GM18867 (cell line): ENCODE measurements at regions not wholly inside any gene's neighbourhood (a gene's known extent, or its start where the extent isn't known, plus 50 kb on each side); places are given as distances from the start of the nearest gene placed in this dataset.
"Not testable (repeated sequence)": the region's sequence is repeated elsewhere in the genome, so short reads cannot be mapped to it uniquely, and the experiment has no call there.

ENCODE experiments used
- ATAC-seq: cut with Tn5 transposase; IDR thresholded peaks from one replicate; pipeline ENCODE4 v1.9.1; 2021; ENCODE audit warnings: mild to moderate bottlenecking, moderate library complexity; ENCODE audit not compliant: unreplicated experiment

DNA sequence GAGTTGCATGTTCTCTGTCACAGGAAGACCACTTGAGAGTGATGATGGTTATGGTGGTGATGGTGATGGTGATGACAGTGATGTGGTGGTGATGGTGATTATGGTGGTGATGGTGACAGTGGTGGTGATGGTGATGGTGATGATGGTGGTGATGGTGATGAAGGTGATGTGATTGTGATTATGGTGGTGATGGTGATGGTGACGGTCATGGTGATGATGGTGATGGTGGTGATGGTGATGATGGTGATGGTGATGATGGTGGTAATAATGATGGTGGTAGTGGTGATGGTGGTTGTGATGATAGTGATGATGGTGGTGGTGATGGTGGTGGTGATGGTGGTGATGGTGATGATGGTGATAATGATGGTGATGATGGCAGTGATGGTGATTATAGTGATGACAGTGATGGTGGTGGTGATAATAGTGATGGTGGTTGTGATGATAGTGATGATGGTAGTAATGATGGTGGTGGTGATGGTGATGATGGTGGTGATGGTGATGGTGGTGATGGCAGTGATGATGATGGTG is 93.7 kb downstream of the ASB1 start:
- ATAC-seq: no peak

DNA sequence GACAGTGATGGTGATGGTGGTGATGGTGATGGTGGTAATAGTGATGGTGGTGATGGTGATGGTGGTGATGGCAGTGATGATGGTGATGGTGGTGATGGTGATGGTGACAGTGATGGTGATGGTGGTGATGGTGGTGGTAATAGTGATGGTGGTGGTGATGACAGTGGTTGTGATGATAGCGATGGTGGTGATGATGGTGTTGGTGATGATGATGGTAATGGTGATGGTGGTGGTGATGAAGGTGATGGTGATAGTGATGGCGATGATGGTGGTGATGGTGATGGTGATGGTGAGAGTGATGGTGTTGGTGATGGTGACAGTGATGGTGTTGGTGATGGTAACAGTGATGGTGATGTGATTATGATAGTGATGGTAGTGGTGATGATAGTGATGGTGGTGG is 94.3 kb downstream of the ASB1 start:
- ATAC-seq: no peak

DNA sequence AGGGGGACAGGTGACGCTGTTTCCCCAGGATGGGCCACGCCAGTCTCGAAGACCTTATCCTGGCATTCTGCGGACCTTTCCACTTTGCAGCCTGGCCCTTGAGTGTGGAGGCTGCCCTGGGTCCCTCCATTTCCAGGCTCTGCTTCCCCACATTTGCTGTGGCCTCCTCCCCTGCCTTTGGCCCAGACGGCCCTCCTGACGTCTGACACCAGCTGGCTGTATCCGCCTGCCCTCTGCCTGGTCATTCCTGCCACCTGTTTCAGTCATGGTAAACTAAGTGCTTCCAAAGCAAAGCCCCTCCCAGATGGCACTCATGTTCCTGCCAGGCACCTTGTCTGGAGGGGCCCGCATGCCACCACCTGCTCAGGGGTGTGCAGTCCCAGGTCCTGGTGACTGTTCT is 95.1 kb downstream of the ASB1 start:
- no peak for ATAC-seq

DNA sequence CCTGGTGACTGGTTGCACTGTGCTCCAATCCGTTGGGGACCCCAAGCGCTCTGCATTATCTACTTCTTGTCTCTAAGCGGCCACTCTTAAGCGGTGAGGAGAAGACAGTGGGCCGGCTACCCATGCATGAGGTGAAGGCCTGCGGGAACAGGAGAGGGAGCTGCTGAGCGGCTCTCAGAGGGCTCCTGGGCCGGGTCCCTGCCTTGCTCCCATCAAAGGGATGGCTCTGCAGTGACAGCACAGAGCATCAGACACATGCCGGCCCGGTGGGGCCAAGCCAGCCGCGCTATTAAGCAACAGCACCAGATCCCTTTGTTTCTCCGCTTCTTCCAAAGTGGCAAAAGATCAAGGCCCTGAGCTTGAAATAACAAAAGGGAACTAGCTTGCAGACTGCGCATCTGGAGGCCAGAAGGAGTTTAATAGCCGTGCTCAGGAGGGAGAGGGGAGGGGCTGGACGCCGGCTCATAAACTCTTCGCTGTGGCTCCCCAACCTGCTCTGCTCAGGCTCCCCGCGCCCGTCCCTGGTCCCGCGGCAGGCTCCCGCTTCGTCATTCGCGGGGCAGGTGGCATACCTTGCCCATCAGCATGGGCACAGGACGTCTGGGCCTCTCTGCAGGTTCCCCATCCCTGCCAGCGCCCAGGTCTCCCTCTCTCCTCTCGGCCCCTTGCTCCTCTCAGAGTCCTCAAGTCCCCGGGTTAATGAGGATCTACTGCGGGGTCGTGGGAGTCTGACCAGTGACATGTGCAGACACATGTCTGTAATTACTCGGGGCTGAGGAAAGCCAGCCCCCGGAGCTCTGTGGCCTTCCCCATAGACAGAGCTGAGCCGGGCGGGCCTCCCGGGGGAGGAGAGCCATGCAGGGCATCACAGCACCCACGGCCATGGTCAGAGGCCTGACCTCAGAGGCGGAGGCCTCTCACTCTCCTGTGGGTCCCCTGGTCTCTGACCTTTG is 96.7 kb downstream of the ASB1 start:
- ATAC-seq: no peak

DNA sequence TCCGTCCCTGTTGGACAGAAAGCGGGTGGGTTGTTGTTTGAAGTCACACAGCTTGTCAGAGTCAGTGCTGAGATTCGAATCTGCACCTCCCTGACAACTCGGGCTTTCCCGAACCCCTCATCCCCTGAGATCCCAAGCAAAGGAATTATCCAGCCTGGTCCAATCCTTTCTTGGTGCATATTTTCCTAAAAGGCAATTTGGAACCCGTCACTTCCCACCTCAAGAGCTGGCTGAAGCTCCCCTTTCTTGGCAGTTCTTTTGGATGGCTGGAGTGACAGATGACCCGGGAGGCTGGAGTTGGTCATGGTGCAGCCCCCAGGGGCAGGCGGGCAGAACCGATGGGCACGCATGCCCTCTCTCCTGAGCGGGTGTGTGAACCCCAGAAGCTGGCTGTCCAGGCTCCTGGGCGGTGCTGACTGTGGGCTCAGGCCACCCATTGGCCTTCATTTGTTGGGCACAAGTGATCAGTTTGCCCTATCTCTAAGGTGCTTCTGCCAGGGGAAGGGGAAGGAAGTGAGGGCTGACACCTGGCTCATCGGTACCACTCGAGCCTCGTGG is 97.8 kb downstream of the ASB1 start:
- ATAC-seq: no peak

DNA sequence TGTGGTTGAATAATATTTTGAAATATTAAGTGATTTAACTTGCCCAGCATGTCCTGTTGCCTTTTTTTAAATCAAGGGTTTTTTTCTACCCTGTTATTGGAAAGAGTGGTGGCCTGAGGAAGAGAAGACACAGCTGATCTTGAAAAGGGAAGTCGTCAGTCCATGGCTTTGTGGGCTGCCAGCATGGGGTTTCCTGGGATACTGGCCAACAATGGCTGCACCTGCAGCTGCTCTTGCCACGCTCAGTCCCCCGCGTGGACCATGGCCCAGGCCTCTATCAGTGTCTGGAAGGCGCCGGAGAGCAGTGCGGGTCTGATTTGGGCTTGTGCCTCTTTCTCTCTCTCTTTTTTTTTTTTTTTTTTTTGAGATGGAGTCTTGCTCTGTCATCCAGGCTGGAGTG is 99.3 kb downstream of the ASB1 start:
- ATAC-seq: no peak

DNA sequence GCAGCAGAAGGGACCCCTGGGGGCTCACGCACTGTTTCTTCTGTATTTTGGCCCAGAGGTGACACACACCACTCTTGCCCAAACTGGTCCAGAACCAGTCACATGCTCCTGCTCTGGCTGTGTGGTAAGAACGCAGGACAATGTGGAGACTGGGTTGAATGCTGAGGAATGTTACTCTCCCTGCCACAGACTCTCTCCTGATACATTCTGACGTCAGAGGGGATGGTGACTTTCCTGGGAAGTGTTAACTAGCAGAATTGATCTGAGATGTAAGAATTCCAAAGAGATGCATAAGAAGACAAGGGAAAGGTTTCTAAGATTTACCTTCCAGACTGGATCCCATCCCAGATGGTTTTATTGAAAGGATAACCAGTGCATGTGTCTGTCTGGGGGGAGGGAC is 100.8 kb downstream of the ASB1 start:
- ATAC-seq: no peak

DNA sequence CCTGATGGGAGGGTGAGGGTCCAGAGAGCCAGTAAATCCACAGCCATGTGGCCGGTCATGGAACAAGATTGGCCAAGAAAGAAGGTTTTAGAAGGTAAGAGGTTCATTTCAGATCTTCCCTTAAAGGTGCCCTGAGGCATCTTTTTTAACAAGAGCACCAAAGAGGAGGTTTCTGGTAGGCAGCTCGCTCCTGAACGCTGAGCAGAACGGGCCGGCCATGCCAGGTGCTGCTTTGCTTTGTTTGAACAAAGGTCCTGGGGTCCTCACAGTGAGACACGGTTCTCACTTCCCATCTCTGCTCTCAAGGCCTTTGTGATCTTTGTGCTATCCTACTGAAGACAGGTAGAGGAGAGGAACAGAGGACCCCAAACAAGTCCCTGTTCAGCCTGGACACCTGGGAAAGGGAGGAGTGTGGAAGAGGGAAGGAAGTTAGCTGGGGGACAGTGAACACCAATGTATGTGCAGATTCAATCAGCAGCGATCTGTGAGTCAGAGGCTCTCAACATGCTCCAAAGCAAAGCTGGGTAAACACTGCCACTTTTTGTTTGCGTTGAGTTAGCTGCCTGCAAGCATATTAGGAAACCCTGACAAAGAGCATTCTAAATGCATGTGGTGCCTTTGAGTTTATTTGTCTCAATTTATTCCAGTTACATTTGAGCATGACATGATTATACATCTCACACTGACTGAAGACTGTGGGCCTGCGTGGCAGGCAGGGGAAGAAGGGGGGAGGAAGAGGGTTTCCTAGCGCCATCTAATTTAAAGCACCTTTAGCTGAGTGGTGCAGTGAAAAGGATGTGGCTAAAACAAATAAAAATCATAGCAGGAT is 102.4 kb downstream of the ASB1 start:
- no peak for ATAC-seq

DNA sequence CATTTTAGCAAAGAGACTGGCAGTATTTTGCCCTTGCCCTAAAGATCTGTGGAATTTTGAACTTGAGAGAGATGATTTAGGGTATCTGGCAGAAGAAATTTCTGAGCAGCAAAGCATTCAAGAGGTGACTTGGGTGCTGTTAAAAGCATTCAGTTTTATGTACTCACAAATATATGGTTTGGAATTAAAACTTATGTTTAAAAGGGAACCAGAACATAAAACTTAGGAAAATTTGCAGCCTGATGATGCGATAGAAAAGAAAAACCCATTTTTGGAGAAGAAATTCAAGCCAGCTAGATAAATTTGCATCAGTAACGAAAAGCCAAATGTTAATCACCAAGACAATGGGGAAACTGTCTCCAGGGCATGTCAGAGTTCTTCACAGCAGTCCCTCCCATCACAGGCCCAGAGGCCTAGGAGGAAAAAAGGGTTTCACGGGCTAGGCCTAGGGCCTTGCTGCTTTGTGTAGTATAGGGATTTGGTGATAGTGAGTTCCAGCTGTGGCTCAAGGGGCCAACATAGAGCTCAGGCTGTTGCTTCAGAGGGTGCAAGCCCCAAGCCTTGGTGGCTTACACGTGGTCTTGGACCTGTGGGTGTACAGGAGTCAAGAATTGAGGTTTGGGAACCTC is 104.4 kb downstream of the ASB1 start:
- ATAC-seq: not testable (repeated sequence)

DNA sequence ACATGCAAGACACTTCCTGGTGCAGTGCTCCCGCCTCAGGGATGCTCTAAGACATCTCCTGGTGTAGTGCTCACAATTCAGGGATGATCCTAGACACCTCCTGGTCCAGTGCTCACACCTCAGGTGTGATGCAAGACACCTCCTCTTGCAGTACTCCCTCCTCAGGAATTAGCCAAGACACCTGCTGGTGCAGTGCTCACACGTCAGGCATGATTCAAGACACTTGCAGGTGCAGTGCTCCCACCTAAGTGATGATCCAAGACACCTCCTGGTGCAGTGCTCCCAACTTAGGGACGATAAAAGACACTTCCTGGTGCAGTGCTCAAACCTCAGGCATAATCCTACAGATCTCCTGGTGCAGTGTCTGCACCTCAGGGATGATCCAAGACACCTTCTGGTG is 117.0 kb downstream of the ASB1 start:
- ATAC-seq: not testable (repeated sequence)

DNA sequence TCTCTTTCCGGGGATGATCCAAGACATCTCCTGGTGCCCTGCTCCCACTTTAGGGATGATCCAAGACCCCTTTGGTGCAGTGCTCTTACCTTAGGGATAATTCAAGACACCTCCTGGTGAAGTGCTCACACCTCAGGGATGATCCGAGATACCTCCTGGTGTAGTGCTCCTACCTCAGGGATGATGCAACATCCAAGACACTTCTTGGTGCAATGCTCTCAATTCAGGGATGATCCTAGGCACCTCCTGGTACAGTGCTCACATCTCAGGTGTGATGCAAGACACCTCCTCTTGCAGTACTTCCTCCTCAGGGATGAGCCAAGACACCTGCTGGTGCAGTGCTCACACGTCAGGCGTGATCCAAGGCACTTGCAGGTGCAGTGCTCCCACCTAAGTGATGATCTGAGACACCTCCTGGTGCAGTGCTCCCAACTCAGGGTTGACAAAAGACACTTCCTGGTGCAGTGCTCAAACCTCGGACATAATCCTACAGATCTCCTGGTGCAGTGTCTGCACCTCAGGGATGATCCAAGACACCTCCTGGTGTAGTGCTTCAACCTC is 122.3 kb downstream of the ASB1 start:
- no peak for ATAC-seq

DNA sequence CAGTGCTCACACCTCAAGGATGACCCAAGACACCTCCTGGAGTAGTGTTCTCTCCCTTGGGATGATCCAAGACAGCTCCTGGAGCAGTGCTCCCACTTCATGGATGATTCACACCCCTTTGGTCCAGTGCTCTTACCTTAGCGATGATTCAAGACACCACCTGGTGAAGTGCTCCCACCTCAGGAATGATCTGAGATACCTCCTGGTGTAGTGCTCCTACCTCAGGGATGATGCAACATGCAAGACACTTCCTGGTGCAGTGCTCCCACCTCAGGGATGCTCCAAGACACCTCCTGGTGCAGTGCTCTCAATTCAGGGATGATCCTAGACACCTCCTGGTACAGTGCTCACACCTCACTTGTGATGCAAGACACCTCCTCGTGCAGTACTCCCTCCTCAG is 123.1 kb downstream of the ASB1 start:
- ATAC-seq: no peak

DNA sequence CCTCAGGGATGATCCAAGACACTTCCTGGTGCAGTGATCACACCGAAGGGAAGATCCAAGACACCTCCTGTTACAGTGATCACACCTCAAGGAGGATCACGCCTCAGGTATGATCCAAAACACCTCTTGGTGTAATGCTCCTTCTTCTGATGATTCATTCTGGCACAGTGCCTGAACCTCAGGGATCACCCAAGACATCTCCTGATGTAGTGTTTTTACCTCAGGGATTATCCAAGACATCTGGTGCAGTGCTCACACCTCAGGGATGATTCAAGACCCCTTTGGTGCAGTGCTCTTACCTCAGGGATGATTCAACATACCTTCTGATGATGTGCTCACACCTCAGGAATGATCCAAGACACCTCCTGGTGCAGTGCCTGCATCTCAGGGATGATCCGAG is 124.4 kb downstream of the ASB1 start:
- ATAC-seq: no peak

DNA sequence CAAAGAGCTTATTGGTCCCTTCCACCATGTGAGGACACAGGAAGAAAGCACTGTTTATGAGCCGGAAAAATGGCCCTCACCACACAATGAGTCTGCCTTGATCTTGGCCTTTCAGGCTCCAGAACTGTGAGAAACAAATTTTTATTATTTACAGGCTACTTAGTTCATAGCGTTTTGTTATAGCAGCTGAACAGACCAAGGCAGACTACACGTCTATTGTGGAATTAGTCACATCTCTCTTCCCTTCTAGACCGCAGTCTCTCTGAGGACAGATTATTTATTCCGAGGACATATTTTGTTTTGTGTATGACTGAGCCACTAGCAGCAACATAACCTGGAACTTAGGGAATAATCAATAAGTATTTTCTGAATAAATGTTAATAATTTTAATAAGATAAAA is 125.5 kb downstream of the ASB1 start:
- ATAC-seq: no peak

DNA sequence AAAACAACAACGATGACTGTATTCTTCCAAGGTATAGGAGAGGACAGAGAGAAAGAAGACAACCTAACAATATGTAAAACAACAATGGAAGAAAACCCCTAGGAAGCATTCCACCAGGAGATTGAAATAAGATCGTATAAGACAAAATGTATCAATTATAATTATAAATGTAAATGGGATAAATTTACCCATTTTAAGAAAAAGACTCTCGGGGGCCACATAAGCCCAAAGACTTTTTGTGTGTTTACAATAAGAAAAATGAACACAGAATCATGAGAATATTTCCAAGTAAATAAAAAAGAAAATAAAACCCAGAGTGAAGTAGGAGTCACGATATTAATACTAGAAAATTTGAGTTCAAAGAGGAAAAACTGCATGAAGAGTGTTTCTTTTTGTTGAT is 126.4 kb downstream of the ASB1 start:
- no peak for ATAC-seq

DNA sequence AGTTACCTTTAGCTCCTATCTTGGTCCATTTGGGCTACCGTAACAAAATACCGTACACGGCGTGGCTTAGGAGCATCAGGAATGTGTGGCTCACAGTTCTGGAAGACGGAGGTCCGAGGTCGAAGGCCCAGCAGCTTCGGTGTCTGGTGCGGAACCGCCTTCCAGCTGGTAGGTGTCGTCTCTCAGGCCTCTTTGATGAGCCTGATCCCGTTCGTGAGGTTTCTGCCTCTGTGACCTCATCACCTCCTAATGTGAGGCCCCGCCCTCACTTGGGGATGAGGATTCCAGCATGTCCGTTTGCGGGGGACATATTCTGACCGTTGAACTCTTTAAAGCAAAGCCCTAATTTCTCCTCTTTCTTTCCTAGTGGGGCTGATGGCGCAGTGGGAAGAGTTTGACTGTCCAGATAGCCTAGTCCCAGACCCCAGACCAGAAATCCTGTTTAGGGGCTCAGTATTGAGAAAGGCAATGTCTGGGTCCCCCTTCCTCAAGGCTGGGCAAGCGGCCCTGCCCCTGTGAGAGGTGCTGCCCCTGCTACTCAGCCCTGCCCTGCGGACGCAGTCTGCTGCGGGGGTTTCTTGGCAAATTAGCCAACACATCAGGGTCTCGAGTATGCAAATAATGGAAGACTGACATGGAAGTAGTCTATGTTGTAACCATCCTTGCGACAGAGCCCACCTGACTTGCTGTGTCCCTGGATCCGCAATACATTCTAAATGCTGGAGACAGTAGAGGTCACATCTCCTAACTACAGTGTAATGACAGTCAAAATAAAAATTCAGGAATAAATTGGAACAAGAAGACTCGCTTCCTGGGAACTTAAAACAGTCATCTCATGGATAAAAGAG is 128.0 kb downstream of the ASB1 start:
- ATAC-seq: no peak

DNA sequence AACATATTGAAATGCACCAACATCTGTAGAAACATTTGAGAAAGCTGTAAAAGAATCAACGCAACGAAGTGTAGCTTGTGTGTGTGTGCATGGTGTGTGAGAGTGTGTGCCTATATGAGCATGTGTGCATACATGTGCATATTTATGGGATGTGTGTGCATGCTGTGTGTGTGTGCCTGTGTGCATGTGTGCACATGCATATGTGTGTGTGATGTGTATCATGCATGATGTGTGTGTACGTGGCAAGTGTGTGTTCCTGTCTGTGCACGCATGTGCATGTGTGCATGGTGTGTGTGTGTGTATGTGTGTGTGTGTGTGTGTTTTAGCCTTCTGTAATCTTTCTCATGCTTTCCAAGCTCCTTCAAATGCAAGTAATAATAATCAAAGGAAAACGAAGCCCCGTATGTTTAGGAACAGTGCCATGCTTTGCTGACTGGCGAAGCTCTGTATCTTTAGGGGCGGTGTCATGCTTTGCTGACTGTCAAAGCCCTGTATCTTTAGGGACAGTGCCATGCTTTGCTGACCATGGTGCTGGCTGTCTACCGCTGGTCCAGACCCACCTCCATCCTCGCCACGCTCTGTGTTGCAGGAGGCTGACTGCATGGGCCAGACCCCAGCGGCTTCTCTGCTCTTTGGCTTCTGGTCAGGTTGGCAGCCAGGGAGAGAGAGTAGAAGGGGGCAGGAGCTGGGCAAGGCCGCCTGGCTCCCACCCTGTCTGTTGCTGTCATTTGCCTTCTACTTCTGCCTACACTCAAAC is 129.2 kb downstream of the ASB1 start:
- ATAC-seq: no peak

DNA sequence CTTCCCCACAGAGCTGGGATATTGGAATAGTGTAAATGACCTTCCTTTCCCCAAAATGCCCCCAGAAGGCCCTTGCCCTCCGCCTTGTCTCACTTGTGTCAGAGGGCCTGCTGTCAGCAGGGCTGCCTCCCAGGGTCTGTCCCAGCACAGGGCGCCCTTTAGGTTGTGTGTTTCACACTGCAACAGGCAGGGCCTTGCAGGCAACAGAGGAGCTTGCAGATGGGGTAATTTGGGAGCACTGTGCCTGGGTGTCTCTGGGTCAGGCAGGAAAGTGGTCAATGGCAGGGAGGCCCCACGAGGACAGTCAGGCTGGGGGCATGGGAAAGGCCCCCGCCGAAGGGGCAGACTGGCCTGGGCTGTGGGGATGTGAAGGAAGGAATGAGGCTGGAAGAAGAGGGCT is 130.7 kb downstream of the ASB1 start:
- no peak for ATAC-seq

DNA sequence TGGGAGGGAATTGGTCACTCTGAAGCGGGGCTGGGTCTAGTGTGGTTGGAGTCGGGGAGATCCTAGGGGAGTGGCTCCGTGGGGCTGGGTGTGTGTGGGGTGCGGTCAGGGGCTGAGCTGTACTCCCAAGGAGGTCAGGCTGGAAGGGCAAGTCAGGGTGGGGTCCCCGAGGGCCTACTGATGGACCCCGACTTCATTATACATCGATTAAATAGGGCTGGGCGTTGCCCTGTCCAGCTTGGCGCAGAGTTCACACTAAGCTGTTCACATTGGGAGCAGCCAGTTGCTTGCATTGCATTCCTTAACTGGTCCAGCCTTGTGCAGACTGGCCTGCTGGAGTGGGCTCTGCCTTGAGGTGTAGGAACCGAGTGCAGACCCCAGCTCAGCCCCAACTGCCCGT is 131.2 kb downstream of the ASB1 start:
- ATAC-seq: no peak
